Small intestine (tissue), 7 donors: ENCODE measurements at regions not wholly inside any gene's neighbourhood (a gene's known extent, or its start where the extent isn't known, plus 50 kb on each side); places are given as distances from the start of the nearest gene placed in this dataset.

Experiments
- DNase-seq, 2 donors: peaks; one replicate each; pipeline versions ENCODE4 v3.0.0 to v3.0.0-alpha.2; 2013
- FAIRE-seq: peaks from 2 replicates; lab custom pipeline; 2012; peaks lifted over from hg19 to GRCh38; lab: Jason Lieb, UNC
- H3K27ac ChIP-seq, 3 donors: one replicate each; pipeline ENCODE4 v1.5.1; 2013; ENCODE audit warnings: low read length in 2 of 3, mild to moderate bottlenecking in 2 of 3, control low read depth in 1 of 3, inconsistent platforms in 1 of 3, low read depth in 1 of 3, moderate library complexity in 1 of 3
- H3K27me3 ChIP-seq, 3 donors: one replicate each; pipeline ENCODE4 v1.6.1; 2013; ENCODE audit warnings: low read length in 3 of 3, inconsistent platforms in 1 of 3; ENCODE audit not compliant: control insufficient read depth in 3 of 3, insufficient read depth in 3 of 3
- H3K36me3 ChIP-seq, 3 donors: one replicate each; pipeline ENCODE4 v1.6.1; 2013; ENCODE audit warnings: low read length in 3 of 3, inconsistent platforms in 1 of 3, low read depth in 1 of 3, mild to moderate bottlenecking in 1 of 3, moderate library complexity in 1 of 3; ENCODE audit not compliant: control insufficient read depth in 3 of 3, insufficient read depth in 2 of 3
- H3K4me1 ChIP-seq, 3 donors: one replicate each; pipeline ENCODE4 v1.6.1; 2013; ENCODE audit warnings: low read length in 2 of 3, inconsistent platforms in 1 of 3, low read depth in 1 of 3, mild to moderate bottlenecking in 1 of 3, moderate library complexity in 1 of 3; ENCODE audit not compliant: control insufficient read depth in 3 of 3, insufficient read depth in 2 of 3
- H3K4me3 ChIP-seq, 3 donors: one replicate each; pipeline ENCODE4 v1.5.1; 2013; ENCODE audit warnings: low read length in 3 of 3, control low read depth in 1 of 3, inconsistent platforms in 1 of 3, low read depth in 1 of 3, mild to moderate bottlenecking in 1 of 3, moderate library complexity in 1 of 3
- H3K9me3 ChIP-seq, 2 donors: one replicate each; pipeline ENCODE4 v1.6.1; 2013; ENCODE audit warnings: low read depth in 1 of 2, low read length in 1 of 2; ENCODE audit not compliant: control insufficient read depth in 2 of 2, insufficient read depth in 1 of 2
- WGBS, 3 donors: extraction: QIAGEN DNeasy Blood & Tissue Kit; methylation state at CpG; one replicate each; pipeline ENCODE4 v1.1.7; 2013; 5-methylcytosine and 5-hydroxymethylcytosine counted together
- donor health status: healthy with polysubstance abuse.
- donor health status: control.
- donor health status: control.
- donor health status: Bipolar disorder and iron deficiency.
- donor health status: healthy.

GRCh38 chr5:89003563-89004036, 120.6 kb upstream of the MEF2C start:
- H3K27ac ChIP-seq, result no peak overlapping the region
- 95 to 98% (median 96%) methylated on average over 47 of the region's 47 CpGs for WGBS, 3 donors
- H3K4me1 ChIP-seq, result no peaks in the 10 kb centered on the region
- no peak overlapping the region for H3K4me3 ChIP-seq
- DNase-seq, result no peak
- FAIRE-seq, result no peak
- no peaks in the 10 kb centered on the region for H3K9me3 ChIP-seq
- no peaks in the 10 kb centered on the region for H3K27me3 ChIP-seq
- H3K36me3 ChIP-seq, result no peaks in the 10 kb centered on the region

- no peaks in the 10 kb centered on the region for H3K36me3 ChIP-seq
- FAIRE-seq (no peak), DNase-seq (no peak)
- H3K4me1 ChIP-seq, result no peaks in the 10 kb centered on the region
- no peak overlapping the region for H3K4me3 ChIP-seq
- H3K27me3 ChIP-seq, result no peaks in the 10 kb centered on the region
- no peak overlapping the region for H3K27ac ChIP-seq
- H3K9me3 ChIP-seq, result no peaks in the 10 kb centered on the region
Measured at GRCh38 chr5:88999853-89000252, 116.9 kb upstream of the MEF2C start.

- H3K27me3 ChIP-seq, result no peaks in the 10 kb centered on the region
- no peaks in the 10 kb centered on the region for H3K9me3 ChIP-seq
- 22 to 66% (median 43%) methylated on average over 2 of the region's 2 CpGs for WGBS, 3 donors
- no peaks in the 10 kb centered on the region for H3K36me3 ChIP-seq
- H3K27ac ChIP-seq, result no peak overlapping the region
- H3K4me1 ChIP-seq, result no peaks in the 10 kb centered on the region
- no peak for FAIRE-seq
- DNase-seq, result no peak
- no peak overlapping the region for H3K4me3 ChIP-seq
Measured at GRCh38 chr5:88997937-88998336, 115.0 kb upstream of the MEF2C start.

- no peak overlapping the region for H3K27ac ChIP-seq
- H3K36me3 ChIP-seq, result no peaks in the 10 kb centered on the region
- H3K27me3 ChIP-seq, result no peaks in the 10 kb centered on the region
- 70 to 88% (median 72%) methylated on average over 1 of the region's 1 CpG for WGBS, 3 donors
- no peaks in the 10 kb centered on the region for H3K9me3 ChIP-seq
- H3K4me1 ChIP-seq, result no peaks in the 10 kb centered on the region
- no peak for FAIRE-seq
- no peak for DNase-seq
- no peak overlapping the region for H3K4me3 ChIP-seq
Measured at GRCh38 chr5:88984040-88984439, 101.1 kb upstream of the MEF2C start.

- WGBS, 3 donors, result 83 to 85% (median 84%) methylated on average over 3 of the region's 3 CpGs
- H3K27ac ChIP-seq, result no peak overlapping the region
- H3K4me1 ChIP-seq, result no peaks in the 10 kb centered on the region
- DNase-seq (no peak), FAIRE-seq (no peak)
- H3K36me3 ChIP-seq, result no peaks in the 10 kb centered on the region
- no peaks in the 10 kb centered on the region for H3K27me3 ChIP-seq
- no peaks in the 10 kb centered on the region for H3K9me3 ChIP-seq
- no peak overlapping the region for H3K4me3 ChIP-seq
Measured at GRCh38 chr5:88979726-88980125, 96.7 kb upstream of the MEF2C start.

GRCh38 chr5:88979244-88979643, 96.3 kb upstream of the MEF2C start:
- Histone ChIP-seq H3K36me3 (no peaks in the 10 kb centered on the region), H3K27ac (no peak overlapping the region), H3K4me3 (no peak overlapping the region), H3K27me3 (no peaks in the 10 kb centered on the region), H3K4me1 (no peaks in the 10 kb centered on the region), H3K9me3 (no peaks in the 10 kb centered on the region)
- DNase-seq (no peak), FAIRE-seq (no peak)
- 59 to 65% (median 60%) methylated on average over 3 of the region's 3 CpGs for WGBS, 3 donors

GRCh38 chr5:88976914-88977313, 93.9 kb upstream of the MEF2C start:
- DNase-seq (no peak), FAIRE-seq (no peak)
- Histone ChIP-seq H3K4me1 (no peaks in the 10 kb centered on the region), H3K9me3 (no peaks in the 10 kb centered on the region), H3K4me3 (no peak overlapping the region), H3K27ac (no peak overlapping the region), H3K27me3 (no peaks in the 10 kb centered on the region), H3K36me3 (no peaks in the 10 kb centered on the region)

GRCh38 chr5:88967633-88968585, 84.9 kb upstream of the MEF2C start:
- H3K27me3 ChIP-seq, result no peaks in the 10 kb centered on the region
- DNase-seq (no peak), FAIRE-seq (no peak)
- H3K4me1 ChIP-seq, result no peaks in the 10 kb centered on the region
- WGBS, 3 donors, result 56 to 81% (median 70%) methylated on average over 3 of the region's 3 CpGs
- H3K4me3 ChIP-seq, result no peak overlapping the region
- no peaks in the 10 kb centered on the region for H3K9me3 ChIP-seq
- H3K27ac ChIP-seq, result no peak overlapping the region
- H3K36me3 ChIP-seq, result no peaks in the 10 kb centered on the region
